ENCODE measurements at regions not wholly inside any gene's neighbourhood (a gene's known extent, or its start where the extent isn't known, plus 50 kb on each side); places are given as distances from the start of the nearest gene placed in this dataset.
"Not testable (repeated sequence)": the region's sequence is repeated elsewhere in the genome, so short reads cannot be mapped to it uniquely, and the experiment has no call there.

- TF ChIP-seq ZNF44 (CRISPR knock-in tag; IDR thresholded peaks at IDR 0.05) = no peak
Observed at GRCh38 chr16:29256501-29256981, 150.0 kb downstream of the NPIPB11 start (continued).

- H4K20me1 ChIP-seq (ENCODE audit: insufficient read depth, low read length); CTCF ChIA-PET (ENCODE audit: low intra/inter-chr PET ratio, low total read pairs); intact Hi-C loops (cut with micrococcal nuclease; ENCODE audit: unreplicated experiment); H3K4me2 ChIP-seq (ENCODE audit: low read depth, low read length); BruUV-seq (replicated peaks); FAIRE-seq; H3K36me3 ChIP-seq (replicated peaks in 1 of 2; ENCODE audit: control insufficient read depth in 1 of 2, insufficient read depth in 2 of 2, low read length in 2 of 2); H3K27ac ChIP-seq (ENCODE audit: extremely low read length, insufficient read depth, low read length); DNase-seq (ENCODE audit: low spot score); H3K79me2 ChIP-seq (ENCODE audit: insufficient read depth, low read length); H2AFZ ChIP-seq (ENCODE audit: low read length); H3K4me3 ChIP-seq (replicated peaks in 1 of 3; ENCODE audit: insufficient read depth in 1 of 3, low read depth in 2 of 3, low read length in 3 of 3); H3K9ac ChIP-seq (ENCODE audit: insufficient read depth, low read depth, low read length); POLR2A ChIA-PET; H3K9me3 ChIP-seq (ENCODE audit: low read length); ATAC-seq; TF ChIP-seq FOXA1 (IDR thresholded peaks at IDR 0.05): not testable (repeated sequence)
- Histone ChIP-seq H3K4me1 (ENCODE audit: insufficient read depth, low read length) (peaks cover 61% of the 10 kb centered on the region), H3K27me3 (ENCODE audit: control insufficient read depth in 1 of 2, insufficient read depth in 2 of 2, low read length in 2 of 2) (peaks cover 5 to 32% of the 10 kb centered on the region in 2 experiments)
- 4% methylated on average over 4 of the region's 6 CpGs for WGBS (ENCODE audit: low lambda C conversion rate)
- in situ Hi-C loops (cut with HindIII; ENCODE audit: extremely low pct_ligation_motif_present, low pct_unique_long_range_greater_than_20kb) = loop anchor here (10.0 kb wide), 1 partner anchor 141 kb away; no protein-coding TSS in a partner anchor
- TF ChIP-seq ZNF652 (CRISPR knock-in tag; IDR thresholded peaks at IDR 0.05; ENCODE audit: borderline replicate concordance, low read depth) (peak; percentile 89), TBX2 (CRISPR knock-in tag; IDR thresholded peaks at IDR 0.05; ENCODE audit: borderline replicate concordance) (peak; percentile 12; the same call in 1 of the 2 replicates), FOXA1 (CRISPR knock-in tag; IDR thresholded peaks at IDR 0.05) (0 out of 2 replicates have a peak, but pooled peaks have one; percentile 23)
Observed at GRCh38 chr16:29255957-29256356, 150.6 kb downstream of the NPIPB11 start.

GRCh38 chr16:29255496-29255796, 151.1 kb downstream of the NPIPB11 start:
- WGBS (ENCODE audit: low lambda C conversion rate) = 37% methylated on average over 7 of the region's 13 CpGs
- ATAC-seq; H3K36me3 ChIP-seq (replicated peaks in 1 of 2; ENCODE audit: control insufficient read depth in 1 of 2, insufficient read depth in 2 of 2, low read length in 2 of 2); FAIRE-seq; POLR2A ChIA-PET; H3K27ac ChIP-seq (ENCODE audit: extremely low read length, insufficient read depth, low read length); H3K4me2 ChIP-seq (ENCODE audit: low read depth, low read length); H3K4me3 ChIP-seq (replicated peaks in 1 of 3; ENCODE audit: insufficient read depth in 1 of 3, low read depth in 2 of 3, low read length in 3 of 3); H2AFZ ChIP-seq (ENCODE audit: low read length); H3K79me2 ChIP-seq (ENCODE audit: insufficient read depth, low read length); CTCF ChIA-PET (ENCODE audit: low intra/inter-chr PET ratio, low total read pairs); H3K9me3 ChIP-seq (ENCODE audit: low read length); H3K9ac ChIP-seq (ENCODE audit: insufficient read depth, low read depth, low read length); DNase-seq (ENCODE audit: low spot score); H4K20me1 ChIP-seq (ENCODE audit: insufficient read depth, low read length); intact Hi-C loops (cut with micrococcal nuclease; ENCODE audit: unreplicated experiment); BruUV-seq (replicated peaks): not testable (repeated sequence)
- Histone ChIP-seq H3K4me1 (ENCODE audit: insufficient read depth, low read length) (peaks cover 60% of the 10 kb centered on the region), H3K27me3 (ENCODE audit: control insufficient read depth in 1 of 2, insufficient read depth in 2 of 2, low read length in 2 of 2) (peaks cover 5 to 35% of the 10 kb centered on the region in 2 experiments)
- in situ Hi-C loops (cut with HindIII; ENCODE audit: extremely low pct_ligation_motif_present, low pct_unique_long_range_greater_than_20kb) = loop anchor here (10.0 kb wide), 1 partner anchor 141 kb away; no protein-coding TSS in a partner anchor

All from HepG2 (cell line).